ENCODE measurements at regions not wholly inside any gene's neighbourhood (a gene's known extent, or its start where the extent isn't known, plus 50 kb on each side); places are given as distances from the start of the nearest gene placed in this dataset.

DNA sequence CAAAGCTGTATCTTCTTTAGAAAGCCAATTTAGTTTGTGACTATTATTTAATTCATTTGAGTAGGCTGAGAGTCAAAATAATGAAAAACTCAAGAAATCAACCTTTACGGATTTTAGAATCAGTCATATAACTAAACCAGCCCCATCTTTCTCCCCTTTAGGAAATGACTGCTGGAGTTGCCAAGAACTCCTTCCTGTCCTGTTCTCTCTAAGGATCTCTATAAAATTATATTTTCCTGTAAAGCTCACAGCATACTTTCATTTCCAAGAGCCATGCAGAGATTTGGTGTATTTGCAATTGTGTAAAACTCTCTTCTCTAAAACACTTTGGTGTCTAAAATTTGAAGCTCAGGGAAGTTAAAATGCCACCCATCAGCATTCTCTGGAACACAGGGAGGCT lies 323.4 kb upstream of the GBE1 start:
- no peaks in the 10 kb centered on the region for H3F3A ChIP-seq (replicated peaks; ENCODE audit: low read depth)
- no peak for DNase-seq (ENCODE audit: low spot score)
- H3K27me3 ChIP-seq (ENCODE audit: insufficient read depth), result no peaks in the 10 kb centered on the region
- Mint-ChIP-seq H3K27me3 (ENCODE audit: insufficient read depth, low read depth, poor library complexity) (no peaks in the 10 kb centered on the region), H3K9me3 (no peaks in the 10 kb centered on the region), H3K4me1 (peaks cover 43% of the 10 kb centered on the region), H3K36me3 (ENCODE audit: low read depth) (no peaks in the 10 kb centered on the region), H3K4me3 (no peak overlapping the region), H3K27ac (peak overlapping the region; percentile 41)
- H3K9me2 ChIP-seq (ENCODE audit: insufficient read depth), result no peaks in the 10 kb centered on the region
- no peak overlapping the region for H3K4me3 ChIP-seq
- no peaks in the 10 kb centered on the region for H4K20me1 ChIP-seq (replicated peaks; ENCODE audit: insufficient read depth)
- peak overlapping the region; percentile 50 for H3K4me2 ChIP-seq
- TF ChIP-seq JUNB (IDR thresholded peaks at IDR 0.05; ENCODE audit: unreplicated experiment), result no peak
- no peak for TF ChIP-seq ZNF331 (CRISPR knock-in tag; IDR thresholded peaks at IDR 0.05; ENCODE audit: low read depth)
- no peak for ATAC-seq
- H3K4me1 ChIP-seq (ENCODE audit: insufficient read depth), result peaks cover 44% of the 10 kb centered on the region
- no peak overlapping the region for H3K27ac ChIP-seq (ENCODE audit: low read depth)
- no peaks in the 10 kb centered on the region for H3K36me3 ChIP-seq (ENCODE audit: insufficient read depth)
- H2AFZ ChIP-seq, result no peak overlapping the region
- H3K79me2 ChIP-seq (replicated peaks; ENCODE audit: insufficient read depth), result no peaks in the 10 kb centered on the region

- Mint-ChIP-seq H3K27ac (0 out of 2 replicates have a peak overlapping the region, but pooled peaks have one; percentile 47), H3K4me3 (no peak overlapping the region), H3K4me1 (peaks cover 42% of the 10 kb centered on the region), H3K36me3 (ENCODE audit: low read depth) (no peaks in the 10 kb centered on the region), H3K9me3 (no peaks in the 10 kb centered on the region), H3K27me3 (ENCODE audit: insufficient read depth, low read depth, poor library complexity) (no peaks in the 10 kb centered on the region)
- Histone ChIP-seq H3F3A (replicated peaks; ENCODE audit: low read depth) (no peaks in the 10 kb centered on the region), H3K9me2 (ENCODE audit: insufficient read depth) (no peaks in the 10 kb centered on the region), H3K79me2 (replicated peaks; ENCODE audit: insufficient read depth) (no peaks in the 10 kb centered on the region), H3K4me3 (no peak overlapping the region), H2AFZ (no peak overlapping the region), H3K27me3 (ENCODE audit: insufficient read depth) (no peaks in the 10 kb centered on the region), H3K4me2 (no peak overlapping the region), H3K4me1 (ENCODE audit: insufficient read depth) (peaks cover 40% of the 10 kb centered on the region), H4K20me1 (replicated peaks; ENCODE audit: insufficient read depth) (no peaks in the 10 kb centered on the region), H3K36me3 (ENCODE audit: insufficient read depth) (no peaks in the 10 kb centered on the region), H3K27ac (ENCODE audit: low read depth) (no peak overlapping the region)
- DNase-seq (ENCODE audit: low spot score) (no peak), ATAC-seq (no peak)
- TF ChIP-seq NANOG (IDR thresholded peaks at IDR 0.05; ENCODE audit: borderline replicate concordance) (no peak), EZH2phosphoT487 (IDR thresholded peaks at IDR 0.05; ENCODE audit: unreplicated experiment) (no peak), ZNF331 (CRISPR knock-in tag; IDR thresholded peaks at IDR 0.05; ENCODE audit: low read depth) (no peak), ZNF462 (CRISPR knock-in tag; IDR thresholded peaks at IDR 0.05) (no peak), EZH2 (IDR thresholded peaks at IDR 0.05; ENCODE audit: low read depth, unreplicated experiment) (no peak), CREB1 (CRISPR knock-in tag; IDR thresholded peaks at IDR 0.05; ENCODE audit: low read depth) (no peak), POLR2AphosphoS5 (IDR thresholded peaks at IDR 0.05; ENCODE audit: low read depth) (no peak), ZNF114 (CRISPR knock-in tag; IDR thresholded peaks at IDR 0.05) (no peak), JUNB (IDR thresholded peaks at IDR 0.05; ENCODE audit: unreplicated experiment) (no peak), STAT1 (IDR thresholded peaks at IDR 0.05; ENCODE audit: unreplicated experiment) (no peak), ETS1 (IDR thresholded peaks at IDR 0.05) (no peak)
- TF ChIP-seq, protein P1, sequence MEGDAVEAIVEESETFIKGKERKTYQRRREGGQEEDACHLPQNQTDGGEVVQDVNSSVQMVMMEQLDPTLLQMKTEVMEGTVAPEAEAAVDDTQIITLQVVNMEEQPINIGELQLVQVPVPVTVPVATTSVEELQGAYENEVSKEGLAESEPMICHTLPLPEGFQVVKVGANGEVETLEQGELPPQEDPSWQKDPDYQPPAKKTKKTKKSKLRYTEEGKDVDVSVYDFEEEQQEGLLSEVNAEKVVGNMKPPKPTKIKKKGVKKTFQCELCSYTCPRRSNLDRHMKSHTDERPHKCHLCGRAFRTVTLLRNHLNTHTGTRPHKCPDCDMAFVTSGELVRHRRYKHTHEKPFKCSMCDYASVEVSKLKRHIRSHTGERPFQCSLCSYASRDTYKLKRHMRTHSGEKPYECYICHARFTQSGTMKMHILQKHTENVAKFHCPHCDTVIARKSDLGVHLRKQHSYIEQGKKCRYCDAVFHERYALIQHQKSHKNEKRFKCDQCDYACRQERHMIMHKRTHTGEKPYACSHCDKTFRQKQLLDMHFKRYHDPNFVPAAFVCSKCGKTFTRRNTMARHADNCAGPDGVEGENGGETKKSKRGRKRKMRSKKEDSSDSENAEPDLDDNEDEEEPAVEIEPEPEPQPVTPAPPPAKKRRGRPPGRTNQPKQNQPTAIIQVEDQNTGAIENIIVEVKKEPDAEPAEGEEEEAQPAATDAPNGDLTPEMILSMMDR (conservative IDR thresholded peaks at IDR 0.05; ENCODE audit: low read depth in 2 of 2), result no peak
Observed at GRCh38 chr3:82082796-82083195, 321.4 kb upstream of the GBE1 start.
